NCI-H524 (cell line): ENCODE measurements at regions not wholly inside any gene's neighbourhood (a gene's known extent, or its start where the extent isn't known, plus 50 kb on each side); places are given as distances from the start of the nearest gene placed in this dataset.

Experiments used
- DNase-seq, 2 experiments: peaks; one replicate each; lab custom pipeline; 2025; lab: John Stamatoyannopoulos, UW

- DNase-seq: peak; percentile 92 to 97
These were observed 112.2 kb downstream of the TRIB2 start for GRCh38 chr2:12828980-12829379.

- no peak for DNase-seq
These were observed 114.3 kb downstream of the TRIB2 start for GRCh38 chr2:12831016-12831415.

GRCh38 chr2:12834239-12834638, 117.5 kb downstream of the TRIB2 start:
- no peak for DNase-seq

GRCh38 chr2:12835733-12836132, 119.0 kb downstream of the TRIB2 start:
- DNase-seq: no peak

GRCh38 chr2:12839339-12839738, 122.6 kb downstream of the TRIB2 start:
- DNase-seq: no peak

- DNase-seq: no peak
These were observed 124.3 kb downstream of the TRIB2 start for GRCh38 chr2:12841021-12841420.

- DNase-seq: no peak
These were observed 126.2 kb downstream of the TRIB2 start for GRCh38 chr2:12842917-12843316.

- no peak for DNase-seq
These were observed 127.8 kb downstream of the TRIB2 start for GRCh38 chr2:12844511-12844910.

GRCh38 chr2:12847694-12848575, 131.2 kb downstream of the TRIB2 start:
- peak; percentile 6 to 46 for DNase-seq

- DNase-seq: no peak
These were observed 135.4 kb downstream of the TRIB2 start for GRCh38 chr2:12852135-12852534.

- no peak for DNase-seq
These were observed 137.3 kb downstream of the TRIB2 start for GRCh38 chr2:12854001-12854530.

GRCh38 chr2:12855508-12855907, 138.8 kb downstream of the TRIB2 start:
- no peak for DNase-seq

- DNase-seq: no peak
These were observed 140.3 kb downstream of the TRIB2 start for GRCh38 chr2:12856934-12857601.

- no peak for DNase-seq
These were observed 141.2 kb downstream of the TRIB2 start for GRCh38 chr2:12857891-12858290.

GRCh38 chr2:12858786-12859185, 142.1 kb downstream of the TRIB2 start:
- DNase-seq: no peak

GRCh38 chr2:12861344-12861930, 144.7 kb downstream of the TRIB2 start:
- no peak for DNase-seq

- no peak for DNase-seq
These were observed 145.8 kb downstream of the TRIB2 start for GRCh38 chr2:12862541-12862940.

- DNase-seq: no peak
These were observed 147.2 kb downstream of the TRIB2 start for GRCh38 chr2:12863937-12864336.

- no peak for DNase-seq
These were observed 151.0 kb downstream of the TRIB2 start for GRCh38 chr2:12867631-12868287.

- DNase-seq: no peak
These were observed 154.0 kb downstream of the TRIB2 start for GRCh38 chr2:12870692-12871091.

- no peak for DNase-seq
These were observed 155.1 kb downstream of the TRIB2 start for GRCh38 chr2:12871694-12872315.

GRCh38 chr2:12877761-12878160, 161.0 kb downstream of the TRIB2 start:
- peak; percentile 34 to 76 for DNase-seq
